Epithelial cell of proximal tubule (primary cell): ENCODE measurements at regions not wholly inside any gene's neighbourhood (a gene's known extent, or its start where the extent isn't known, plus 50 kb on each side); places are given as distances from the start of the nearest gene placed in this dataset.

Experiments
- DNase-seq: peaks from one replicate; pipeline ENCODE4 v3.0.0-alpha.2; 2011; ENCODE audit warnings: low read depth
- H3K4me3 ChIP-seq: 2 replicates; pipeline ENCODE4 v1.5.1; 2011; ENCODE audit warnings: low read depth, mild to moderate bottlenecking, low read length
- TF ChIP-seq, protein P1 (sequence below): conservative IDR thresholded peaks from 2 replicates; pipeline ENCODE4 v1.5.1; 2012; ENCODE audit warnings: low read depth, mild to moderate bottlenecking, low read length

DNA sequence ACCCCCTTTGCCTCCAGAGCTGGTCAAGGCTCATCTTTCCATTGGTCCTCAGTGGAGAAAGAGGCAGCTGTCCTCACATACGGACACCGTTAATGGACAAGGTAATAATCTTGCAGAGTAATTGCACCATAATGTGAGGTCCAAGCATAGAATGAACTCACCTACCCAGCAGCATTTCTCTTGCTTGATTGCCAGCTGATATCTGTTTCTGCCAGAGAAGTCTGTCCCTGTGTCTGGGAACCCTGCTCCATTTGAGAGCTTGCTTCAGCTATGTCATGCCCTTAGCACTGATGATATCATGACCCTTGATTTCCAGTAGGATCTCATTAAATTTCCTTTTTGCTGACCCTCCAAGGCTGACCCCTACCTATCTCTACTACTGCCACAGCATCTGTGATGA, 154.6 kb downstream of the PIK3R1 start:
- no peak overlapping the region for H3K4me3 ChIP-seq
- TF ChIP-seq, protein P1, sequence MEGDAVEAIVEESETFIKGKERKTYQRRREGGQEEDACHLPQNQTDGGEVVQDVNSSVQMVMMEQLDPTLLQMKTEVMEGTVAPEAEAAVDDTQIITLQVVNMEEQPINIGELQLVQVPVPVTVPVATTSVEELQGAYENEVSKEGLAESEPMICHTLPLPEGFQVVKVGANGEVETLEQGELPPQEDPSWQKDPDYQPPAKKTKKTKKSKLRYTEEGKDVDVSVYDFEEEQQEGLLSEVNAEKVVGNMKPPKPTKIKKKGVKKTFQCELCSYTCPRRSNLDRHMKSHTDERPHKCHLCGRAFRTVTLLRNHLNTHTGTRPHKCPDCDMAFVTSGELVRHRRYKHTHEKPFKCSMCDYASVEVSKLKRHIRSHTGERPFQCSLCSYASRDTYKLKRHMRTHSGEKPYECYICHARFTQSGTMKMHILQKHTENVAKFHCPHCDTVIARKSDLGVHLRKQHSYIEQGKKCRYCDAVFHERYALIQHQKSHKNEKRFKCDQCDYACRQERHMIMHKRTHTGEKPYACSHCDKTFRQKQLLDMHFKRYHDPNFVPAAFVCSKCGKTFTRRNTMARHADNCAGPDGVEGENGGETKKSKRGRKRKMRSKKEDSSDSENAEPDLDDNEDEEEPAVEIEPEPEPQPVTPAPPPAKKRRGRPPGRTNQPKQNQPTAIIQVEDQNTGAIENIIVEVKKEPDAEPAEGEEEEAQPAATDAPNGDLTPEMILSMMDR: no peak
- no peak for DNase-seq

DNA sequence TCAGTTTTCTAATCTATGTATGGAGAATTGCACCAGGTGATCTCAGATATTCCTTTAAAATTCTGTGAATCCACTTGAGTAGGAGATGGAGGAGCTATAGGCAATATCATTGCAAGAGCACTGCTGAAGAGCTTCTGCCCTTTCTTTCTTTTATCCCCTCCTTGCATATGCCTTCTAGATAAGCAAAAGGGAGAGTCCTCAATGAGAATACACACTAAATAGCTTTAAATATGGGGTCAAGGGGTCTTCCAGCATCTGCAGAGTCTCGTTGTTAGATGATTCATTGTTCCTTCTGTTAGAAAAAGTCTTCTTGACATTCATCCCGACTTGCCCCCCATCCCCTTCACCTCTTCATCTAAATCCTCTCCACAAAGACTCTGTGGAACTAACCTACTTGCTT, 156.1 kb downstream of the PIK3R1 start:
- no peak for DNase-seq
- TF ChIP-seq, protein P1: no peak
- H3K4me3 ChIP-seq: no peak overlapping the region

DNA sequence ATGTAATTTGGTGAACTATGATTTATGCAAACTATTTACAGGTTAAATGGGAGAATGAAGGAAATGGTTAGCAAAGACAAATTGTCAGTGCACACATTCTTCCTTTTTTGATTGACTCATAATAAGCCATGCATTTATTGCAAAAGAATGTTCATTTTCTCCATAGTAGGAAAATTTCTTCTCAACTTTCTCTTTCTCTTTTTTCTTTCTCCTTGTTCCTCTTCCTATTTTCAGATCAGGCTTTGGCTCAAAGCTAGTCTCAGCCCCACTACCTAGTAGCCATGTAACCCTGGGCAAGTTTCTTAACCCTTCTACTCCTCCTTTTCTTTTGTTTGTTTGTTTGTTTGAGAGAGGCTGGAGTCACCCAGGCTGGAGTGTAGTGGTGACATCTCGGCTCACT, 156.6 kb downstream of the PIK3R1 start:
- TF ChIP-seq, protein P1: no peak
- H3K4me3 ChIP-seq: no peak overlapping the region
- DNase-seq: no peak

DNA sequence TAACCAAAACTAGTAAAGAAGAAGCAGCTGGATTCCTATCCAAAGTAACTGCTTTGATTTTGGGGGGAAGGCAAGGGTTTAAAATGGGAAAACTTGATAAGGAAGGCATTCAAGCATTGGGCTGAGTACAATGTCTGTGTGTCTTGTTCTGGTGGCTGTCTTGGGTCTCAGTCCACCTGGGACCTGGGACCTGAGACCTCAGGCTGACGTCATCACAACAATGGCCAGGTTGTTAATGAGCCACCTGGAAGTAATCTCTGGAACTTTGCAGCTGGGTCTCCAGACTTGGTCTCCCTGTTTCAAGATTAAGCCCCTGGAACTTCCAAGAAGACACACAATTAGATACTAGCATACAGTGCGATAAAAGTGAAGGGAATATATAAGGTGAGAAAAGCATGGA, 157.5 kb downstream of the PIK3R1 start:
- TF ChIP-seq, protein P1: no peak
- no peak overlapping the region for H3K4me3 ChIP-seq
- DNase-seq: no peak

DNA sequence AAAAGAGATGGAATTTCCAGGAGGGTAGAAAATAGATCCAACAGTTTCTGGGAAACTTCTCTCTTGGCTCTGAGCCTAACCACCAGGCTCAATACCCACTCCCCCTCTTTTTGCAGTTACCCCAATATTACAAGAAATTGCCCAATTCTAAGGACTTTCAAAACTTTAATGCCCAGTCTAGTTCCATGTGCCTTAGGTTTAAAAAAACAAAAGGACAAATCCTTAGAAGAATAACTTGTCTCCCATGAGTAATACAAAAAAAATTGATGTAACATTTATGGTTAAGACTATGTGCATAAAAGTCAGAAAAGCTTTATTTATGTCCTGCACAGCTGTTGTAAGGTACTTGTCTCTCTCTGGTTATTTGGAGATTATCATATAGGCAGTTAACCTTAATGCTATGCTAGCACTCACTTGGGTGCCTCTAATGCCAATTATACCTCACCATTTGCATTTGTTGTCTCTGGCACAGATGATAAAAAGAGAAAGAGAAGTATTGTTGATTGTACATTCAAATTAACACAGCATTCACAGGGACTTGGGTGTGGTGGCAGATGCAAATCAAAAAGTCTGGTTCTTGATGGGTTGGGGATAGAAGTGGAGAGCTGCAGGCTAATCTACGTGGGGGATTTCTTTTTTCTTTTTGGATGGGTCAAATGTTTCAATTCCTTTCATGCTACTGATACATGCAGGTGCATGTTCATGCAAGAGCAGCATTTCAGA, 159.4 kb downstream of the PIK3R1 start:
- H3K4me3 ChIP-seq: no peak overlapping the region
- TF ChIP-seq, protein P1: no peak
- no peak for DNase-seq

DNA sequence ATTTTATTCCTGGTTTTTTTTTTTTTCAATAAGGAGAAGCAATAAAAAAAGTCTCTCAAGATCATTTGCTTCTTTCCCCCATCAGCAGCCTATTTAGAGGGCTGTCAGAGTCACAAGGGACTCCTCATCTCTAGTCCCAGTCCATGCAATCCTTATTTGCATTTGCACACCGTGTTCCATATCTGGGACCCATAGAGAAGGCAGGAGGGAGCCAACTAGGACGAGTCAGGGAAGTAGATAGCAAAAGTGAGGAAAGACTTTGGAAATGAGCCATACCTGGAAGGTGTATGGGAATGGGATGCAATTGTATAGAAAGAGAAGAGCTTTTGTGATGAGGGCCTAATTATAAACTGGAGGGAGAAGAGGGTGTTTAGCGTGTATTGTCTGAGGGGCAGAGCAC, 160.0 kb downstream of the PIK3R1 start:
- no peak overlapping the region for H3K4me3 ChIP-seq
- TF ChIP-seq, protein P1: no peak
- no peak for DNase-seq

DNA sequence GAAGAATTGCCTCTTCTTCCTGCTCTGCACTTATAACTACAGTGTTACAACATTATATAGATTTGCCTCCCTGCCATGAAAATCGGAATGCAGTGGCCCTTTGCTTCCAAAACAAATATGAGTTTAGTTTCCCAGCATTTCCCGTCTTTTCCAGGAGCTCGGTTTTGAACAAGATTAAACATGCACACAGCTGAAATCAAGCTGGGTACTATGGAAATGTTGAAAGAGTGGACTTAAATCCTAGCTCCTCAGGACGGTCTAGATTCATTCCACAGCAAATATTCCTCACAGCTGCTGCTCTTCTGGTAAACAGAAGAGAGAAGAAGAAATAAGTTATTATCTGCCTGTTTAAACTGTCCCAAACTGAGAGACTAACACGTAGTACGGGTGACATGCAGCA, 161.4 kb downstream of the PIK3R1 start:
- no peak for DNase-seq
- TF ChIP-seq, protein P1: no peak
- H3K4me3 ChIP-seq: no peak overlapping the region
